Fibroblast of lung (primary cell): ENCODE measurements at regions not wholly inside any gene's neighbourhood (a gene's known extent, or its start where the extent isn't known, plus 50 kb on each side); places are given as distances from the start of the nearest gene placed in this dataset.

Experiments used
- DNase-seq, 2 donors: peaks; one replicate each; pipeline versions ENCODE4 v3.0.0 to v3.0.0-alpha.2; 2010; ENCODE audit warnings: low read depth in 2 of 2
- H2AFZ ChIP-seq: 2 replicates; pipeline ENCODE4 v1.5.1; 2012; ENCODE audit warnings: low read length, control low read depth, inconsistent platforms
- H3K27ac ChIP-seq: 2 replicates; pipeline ENCODE4 v1.5.1; 2011; ENCODE audit warnings: low read length, control low read depth; ENCODE audit not compliant: insufficient read depth
- H3K27me3 ChIP-seq: 2 replicates; pipeline ENCODE4 v1.5.1; 2011; ENCODE audit warnings: mild to moderate bottlenecking, low read length; ENCODE audit not compliant: control insufficient read depth, insufficient read depth
- H3K36me3 ChIP-seq: 2 replicates; pipeline ENCODE4 v1.5.1; 2011; ENCODE audit warnings: low read length; ENCODE audit not compliant: control insufficient read depth, insufficient read depth
- H3K4me1 ChIP-seq: 2 replicates; pipeline ENCODE4 v1.5.1; 2011; ENCODE audit warnings: low read length; ENCODE audit not compliant: control insufficient read depth, insufficient read depth; ENCODE audit errors: extremely low read depth
- H3K4me2 ChIP-seq: 2 replicates; pipeline ENCODE4 v1.5.1; 2011; ENCODE audit warnings: low read length, control low read depth; ENCODE audit not compliant: insufficient read depth; ENCODE audit errors: extremely low read depth
- H3K4me3 ChIP-seq, 4 experiments: fragments of 200-600 bp in 1 of 4; sonication (generic) in 1 of 4; replicated peaks in 1 of 4; 2 replicates each; pipeline ENCODE4 v1.5.1; 2011 to 2016; ENCODE audit warnings: low read length in 4 of 4, low read depth in 3 of 4, mild to moderate bottlenecking in 3 of 4, control low read depth in 2 of 4, inconsistent platforms in 1 of 4, mixed read lengths in 1 of 4; ENCODE audit not compliant: insufficient read depth in 1 of 4; ENCODE audit errors: control extremely low read depth in 1 of 4
- H3K79me2 ChIP-seq: 2 replicates; pipeline ENCODE4 v1.5.1; 2012; ENCODE audit warnings: mild to moderate bottlenecking, low read length, inconsistent platforms; ENCODE audit not compliant: control insufficient read depth, insufficient read depth
- H3K9ac ChIP-seq: 2 replicates; pipeline ENCODE4 v1.5.1; 2011; ENCODE audit warnings: mild to moderate bottlenecking, low read length, control low read depth; ENCODE audit not compliant: insufficient read depth
- H3K9me3 ChIP-seq: 2 replicates; pipeline ENCODE4 v1.5.1; 2012; ENCODE audit warnings: low read depth, low read length; ENCODE audit not compliant: control insufficient read depth, insufficient read depth
- H4K20me1 ChIP-seq: 2 replicates; pipeline ENCODE4 v1.5.1; 2011; ENCODE audit warnings: low read length; ENCODE audit not compliant: control insufficient read depth, insufficient read depth; ENCODE audit errors: extremely low read depth
- CTCF ChIP-seq, 2 donors: IDR thresholded peaks in 1 of 2; conservative IDR thresholded peaks in 1 of 2; 1 replicate in 1 of 2; 2 replicates in 1 of 2; pipeline ENCODE4 v1.5.1; 2011 to 2012; ENCODE audit warnings: low read length in 2 of 2, control low read depth in 1 of 2, inconsistent platforms in 1 of 2, low read depth in 1 of 2, mild to moderate bottlenecking in 1 of 2
- EZH2 ChIP-seq: IDR thresholded peaks from 2 replicates; pipeline ENCODE4 v1.5.1; 2012; ENCODE audit warnings: low read length, control low read depth, mild to moderate bottlenecking; ENCODE audit errors: missing control alignments

GRCh38 chr3:10609134-10609533 lies 103.7 kb upstream of the ATP2B2 start:
- Histone ChIP-seq H3K27me3 (no peaks in the 10 kb centered on the region), H2AFZ (no peak overlapping the region), H3K9ac (no peak overlapping the region), H3K4me2 (no peak overlapping the region), H3K27ac (no peak overlapping the region), H3K36me3 (no peaks in the 10 kb centered on the region), H3K4me1 (no peaks in the 10 kb centered on the region), H3K4me3 (no peak overlapping the region), H3K79me2 (no peaks in the 10 kb centered on the region), H4K20me1 (no peaks in the 10 kb centered on the region), H3K9me3 (no peaks in the 10 kb centered on the region)
- TF ChIP-seq EZH2 (no peak), CTCF (conservative IDR thresholded peaks at IDR 0.05 in 1 of 2, IDR thresholded peaks at IDR 0.05 in 1 of 2; ENCODE audit: low read depth in 1 of 2, low read length in 2 of 2) (no peak)
- no peak for DNase-seq

- Histone ChIP-seq H3K4me2 (no peak overlapping the region), H3K9me3 (no peaks in the 10 kb centered on the region), H3K79me2 (no peaks in the 10 kb centered on the region), H3K27ac (no peak overlapping the region), H2AFZ (no peak overlapping the region), H3K36me3 (no peaks in the 10 kb centered on the region), H3K4me3 (no peak overlapping the region), H3K4me1 (no peaks in the 10 kb centered on the region), H4K20me1 (no peaks in the 10 kb centered on the region), H3K27me3 (no peaks in the 10 kb centered on the region), H3K9ac (no peak overlapping the region)
- no peak for TF ChIP-seq EZH2
- TF ChIP-seq CTCF (conservative IDR thresholded peaks at IDR 0.05 in 1 of 2, IDR thresholded peaks at IDR 0.05 in 1 of 2; ENCODE audit: low read depth in 1 of 2, low read length in 2 of 2) = no peak
- DNase-seq = no peak
These were observed 108.8 kb upstream of the ATP2B2 start for GRCh38 chr3:10614168-10614567.

- no peaks in the 10 kb centered on the region for H3K36me3 ChIP-seq
- DNase-seq = no peak
- no peak overlapping the region for H3K9ac ChIP-seq
- H3K27ac ChIP-seq = no peak overlapping the region
- no peaks in the 10 kb centered on the region for H3K9me3 ChIP-seq
- no peaks in the 10 kb centered on the region for H3K27me3 ChIP-seq
- H3K79me2 ChIP-seq = no peaks in the 10 kb centered on the region
- no peak overlapping the region for H2AFZ ChIP-seq
- H4K20me1 ChIP-seq = no peaks in the 10 kb centered on the region
- H3K4me3 ChIP-seq = no peak overlapping the region
- no peak for TF ChIP-seq EZH2
- no peak for TF ChIP-seq CTCF (conservative IDR thresholded peaks at IDR 0.05 in 1 of 2, IDR thresholded peaks at IDR 0.05 in 1 of 2; ENCODE audit: low read depth in 1 of 2, low read length in 2 of 2)
- H3K4me1 ChIP-seq = no peaks in the 10 kb centered on the region
- no peak overlapping the region for H3K4me2 ChIP-seq
These were observed 110.3 kb upstream of the ATP2B2 start for GRCh38 chr3:10615715-10616114.
